Astrocyte (in vitro differentiated cells and primary cell): ENCODE measurements at regions not wholly inside any gene's neighbourhood (a gene's known extent, or its start where the extent isn't known, plus 50 kb on each side); places are given as distances from the start of the nearest gene placed in this dataset.

Experiments
- EZH2 ChIP-seq: IDR thresholded peaks from 2 replicates; pipeline ENCODE4 v1.6.1; 2012; ENCODE audit warnings: mild to moderate bottlenecking, low read length, inconsistent platforms; ENCODE audit not compliant: insufficient read depth
- TF ChIP-seq, protein P1 (sequence below): IDR thresholded peaks from 2 replicates; pipeline ENCODE4 v1.5.1; 2011; ENCODE audit warnings: low read depth, mild to moderate bottlenecking, inconsistent platforms, low read length, moderate library complexity; ENCODE audit not compliant: insufficient read depth

DNA sequence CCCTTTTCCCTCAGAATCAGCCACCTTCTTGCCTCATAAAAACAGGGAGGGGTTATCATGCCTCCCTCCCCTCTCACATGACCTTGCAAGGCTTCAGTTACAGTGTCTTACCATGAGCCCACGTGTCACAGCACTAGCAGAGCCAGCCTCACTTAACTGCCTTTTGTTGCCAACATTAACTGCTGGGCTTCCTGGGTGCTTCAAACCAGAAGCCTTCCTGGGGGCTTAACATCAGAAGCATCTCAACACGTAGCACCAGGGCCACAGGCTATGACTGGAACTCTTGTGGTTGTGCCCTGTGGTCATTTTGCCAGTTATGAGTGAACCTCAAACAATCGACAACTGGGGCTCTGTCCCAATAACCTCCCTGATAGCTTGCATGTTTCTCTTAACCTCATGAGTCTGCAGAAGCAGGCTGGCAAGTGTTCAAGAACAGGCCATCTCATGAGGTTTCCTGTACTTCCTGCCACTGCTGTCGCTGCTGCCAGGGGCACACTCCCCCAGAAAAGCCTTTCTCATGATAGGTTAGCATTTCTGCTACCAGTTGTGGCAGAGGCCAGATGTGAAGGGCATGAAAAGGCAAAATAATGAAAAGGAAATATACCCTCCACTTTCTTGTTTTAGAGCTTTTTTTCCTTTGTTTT lies 132.2 kb downstream of the GLUL start:
- TF ChIP-seq, protein P1, sequence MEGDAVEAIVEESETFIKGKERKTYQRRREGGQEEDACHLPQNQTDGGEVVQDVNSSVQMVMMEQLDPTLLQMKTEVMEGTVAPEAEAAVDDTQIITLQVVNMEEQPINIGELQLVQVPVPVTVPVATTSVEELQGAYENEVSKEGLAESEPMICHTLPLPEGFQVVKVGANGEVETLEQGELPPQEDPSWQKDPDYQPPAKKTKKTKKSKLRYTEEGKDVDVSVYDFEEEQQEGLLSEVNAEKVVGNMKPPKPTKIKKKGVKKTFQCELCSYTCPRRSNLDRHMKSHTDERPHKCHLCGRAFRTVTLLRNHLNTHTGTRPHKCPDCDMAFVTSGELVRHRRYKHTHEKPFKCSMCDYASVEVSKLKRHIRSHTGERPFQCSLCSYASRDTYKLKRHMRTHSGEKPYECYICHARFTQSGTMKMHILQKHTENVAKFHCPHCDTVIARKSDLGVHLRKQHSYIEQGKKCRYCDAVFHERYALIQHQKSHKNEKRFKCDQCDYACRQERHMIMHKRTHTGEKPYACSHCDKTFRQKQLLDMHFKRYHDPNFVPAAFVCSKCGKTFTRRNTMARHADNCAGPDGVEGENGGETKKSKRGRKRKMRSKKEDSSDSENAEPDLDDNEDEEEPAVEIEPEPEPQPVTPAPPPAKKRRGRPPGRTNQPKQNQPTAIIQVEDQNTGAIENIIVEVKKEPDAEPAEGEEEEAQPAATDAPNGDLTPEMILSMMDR: no peak
- no peak for TF ChIP-seq EZH2
